Testis (tissue), 2 donors: ENCODE measurements at regions not wholly inside any gene's neighbourhood (a gene's known extent, or its start where the extent isn't known, plus 50 kb on each side); places are given as distances from the start of the nearest gene placed in this dataset.

ENCODE experiments used
- CTCF ChIP-seq, 3 experiments: fragments of 450-650 bp in 2 of 3; fragments of 200-600 bp in 1 of 3; sonication (generic) in 1 of 3; IDR thresholded peaks; one replicate each; pipeline ENCODE4 v1.5.1; 2016 to 2019; ENCODE audit warnings: antibody characterized with exemption in 3 of 3, mild to moderate bottlenecking in 2 of 3, moderate library complexity in 1 of 3
- POLR2A ChIP-seq: fragments of 450-650 bp; IDR thresholded peaks from one replicate; pipeline ENCODE4 v1.6.1; 2017; ENCODE audit warnings: antibody characterized with exemption, mild to moderate bottlenecking, moderate library complexity

GRCh38 chr1:59046134-59046533 lies 250.8 kb upstream of the FGGY start:
- TF ChIP-seq CTCF (IDR thresholded peaks at IDR 0.05), result no peak
- no peak for TF ChIP-seq POLR2A
